HG03135 (cell line): ENCODE measurements at regions not wholly inside any gene's neighbourhood (a gene's known extent, or its start where the extent isn't known, plus 50 kb on each side); places are given as distances from the start of the nearest gene placed in this dataset.
"Not testable (repeated sequence)": the region's sequence is repeated elsewhere in the genome, so short reads cannot be mapped to it uniquely, and the experiment has no call there.

Experiments
- ATAC-seq: cut with Tn5 transposase; IDR thresholded peaks from one replicate; pipeline ENCODE4 v1.9.1; 2021; ENCODE audit warnings: mild to moderate bottlenecking, moderate library complexity; ENCODE audit not compliant: unreplicated experiment

GRCh38 chr2:76073992-76074604 is 363.4 kb upstream of the GCFC2 start:
- ATAC-seq: no peak

- ATAC-seq: no peak
Measured at GRCh38 chr2:76050196-76050595, 339.5 kb upstream of the GCFC2 start.

GRCh38 chr2:76044701-76045100 is 334.0 kb upstream of the GCFC2 start:
- no peak for ATAC-seq

GRCh38 chr2:76039505-76039904 is 328.8 kb upstream of the GCFC2 start:
- no peak for ATAC-seq

GRCh38 chr2:76027761-76028160 is 317.0 kb upstream of the GCFC2 start:
- ATAC-seq: no peak

- no peak for ATAC-seq
Measured at GRCh38 chr2:76019128-76019527, 308.4 kb upstream of the GCFC2 start.

GRCh38 chr2:76009484-76009883 is 298.8 kb upstream of the GCFC2 start:
- ATAC-seq: no peak

GRCh38 chr2:76008001-76008702 is 297.4 kb upstream of the GCFC2 start:
- no peak for ATAC-seq

- no peak for ATAC-seq
Measured at GRCh38 chr2:76000425-76000824, 289.7 kb upstream of the GCFC2 start.

- no peak for ATAC-seq
Measured at GRCh38 chr2:75998451-75998850, 287.7 kb upstream of the GCFC2 start.

GRCh38 chr2:75994759-75995158 is 284.0 kb upstream of the GCFC2 start:
- no peak for ATAC-seq

- ATAC-seq: not testable (repeated sequence)
Measured at GRCh38 chr2:75988622-75989021, 277.9 kb upstream of the GCFC2 start.

GRCh38 chr2:75986617-75987016 is 275.9 kb upstream of the GCFC2 start:
- ATAC-seq: no peak

GRCh38 chr2:75982719-75983118 is 272.0 kb upstream of the GCFC2 start:
- no peak for ATAC-seq

- ATAC-seq: no peak
Measured at GRCh38 chr2:75964646-75965045, 253.9 kb upstream of the GCFC2 start.

GRCh38 chr2:75960472-75961009 is 249.8 kb upstream of the GCFC2 start:
- no peak for ATAC-seq

- no peak for ATAC-seq
Measured at GRCh38 chr2:75959724-75960471, 249.2 kb upstream of the GCFC2 start.

GRCh38 chr2:75954761-75955160 is 244.0 kb upstream of the GCFC2 start:
- no peak for ATAC-seq

GRCh38 chr2:75952173-75952572 is 241.5 kb upstream of the GCFC2 start:
- no peak for ATAC-seq

- no peak for ATAC-seq
Measured at GRCh38 chr2:75949385-75950030, 238.8 kb upstream of the GCFC2 start.

GRCh38 chr2:75936311-75936710 is 225.6 kb upstream of the GCFC2 start:
- no peak for ATAC-seq
